Activated CD4-positive, alpha-beta T cell treated with anti-CD3 and anti-CD28 coated beads for 48 hours (primary cell): ENCODE measurements at regions not wholly inside any gene's neighbourhood (a gene's known extent, or its start where the extent isn't known, plus 50 kb on each side); places are given as distances from the start of the nearest gene placed in this dataset.

Source experiments
- DNase-seq: peaks from one replicate; pipeline ENCODE4 v3.0.0-alpha.2; 2020

DNA sequence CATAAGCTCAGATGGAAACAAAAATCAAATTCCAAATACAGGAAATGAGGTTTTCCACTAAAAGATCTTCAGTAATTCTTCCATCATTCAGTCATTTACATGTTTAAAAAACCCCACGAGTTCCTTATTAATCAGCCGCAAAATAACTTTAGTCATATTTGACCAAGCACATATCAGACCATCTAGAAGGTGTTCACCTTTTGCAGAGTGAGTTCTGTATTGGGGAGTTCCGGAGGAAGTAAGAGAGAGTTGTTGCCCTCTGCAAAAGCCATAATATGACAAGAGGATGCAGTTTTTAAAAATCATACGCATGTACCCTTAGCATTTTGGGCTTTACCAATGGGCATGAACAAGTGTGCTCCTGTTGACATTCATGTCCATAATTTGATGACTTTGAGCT lies 61.6 kb downstream of the CCR1 start:
- no peak for DNase-seq

DNA sequence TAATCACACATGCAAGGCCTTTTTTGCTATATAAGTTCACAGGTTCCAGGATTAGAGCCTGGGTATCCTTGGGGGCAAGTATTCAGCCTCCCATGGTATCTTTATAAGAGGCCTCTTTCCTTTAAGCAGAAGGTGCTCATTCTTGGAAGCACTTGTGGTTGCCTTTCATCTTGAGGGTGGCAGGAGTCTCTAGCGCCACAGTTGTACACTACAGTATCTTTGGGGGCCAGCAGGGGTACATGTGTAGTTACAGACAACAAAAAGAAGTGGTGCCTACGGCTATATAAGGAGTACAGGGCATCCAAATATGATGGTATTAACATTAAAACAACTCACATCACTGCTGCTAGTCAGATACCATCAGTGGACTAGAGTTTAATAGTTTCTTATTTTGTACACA lies 62.1 kb downstream of the CCR1 start:
- no peak for DNase-seq

DNA sequence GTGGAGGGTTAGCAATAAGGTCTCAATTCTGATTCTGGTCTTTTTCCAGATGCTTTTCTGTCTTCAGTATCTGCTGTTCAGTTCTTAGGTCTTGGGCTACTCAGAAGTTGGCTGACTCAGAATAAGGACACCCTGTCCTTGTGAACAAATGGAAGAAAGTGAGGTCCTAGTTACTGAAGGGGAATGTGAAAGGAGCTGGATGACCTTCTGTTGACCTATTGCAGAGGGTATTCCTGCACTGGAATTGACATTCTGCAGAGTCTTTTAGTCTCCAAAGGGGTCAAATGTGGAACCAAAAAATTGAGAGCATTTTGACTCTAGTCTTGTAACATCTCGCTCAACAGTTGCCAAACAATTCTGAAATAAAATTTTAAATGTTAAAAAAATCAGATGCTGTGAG lies 63.0 kb downstream of the CCR1 start:
- no peak for DNase-seq

DNA sequence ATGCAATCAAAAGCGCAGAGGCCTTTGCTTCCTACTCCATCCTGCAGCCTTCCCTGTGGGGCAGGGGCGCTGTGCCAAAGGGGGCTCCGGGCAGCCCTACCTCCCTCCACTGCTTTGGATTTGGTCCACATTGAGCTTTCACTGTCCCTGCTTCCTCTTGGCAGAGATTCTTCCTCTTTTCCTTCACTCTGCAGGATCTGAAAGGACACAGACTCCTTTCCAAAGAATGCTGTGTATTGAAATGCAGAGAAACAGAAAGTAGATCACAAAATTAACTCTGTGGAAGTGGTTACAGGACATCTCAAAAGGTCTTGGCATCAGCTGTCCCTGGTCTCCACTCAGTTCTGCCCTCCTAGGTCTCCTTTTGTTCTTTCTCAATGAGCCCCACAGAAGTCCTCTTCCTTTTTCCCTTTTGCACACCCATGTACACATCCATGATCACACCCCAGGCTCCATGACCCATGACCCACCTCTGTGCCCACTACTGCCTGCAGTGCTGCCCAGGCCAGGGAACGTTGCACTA lies 64.1 kb downstream of the CCR1 start:
- DNase-seq, result no peak

DNA sequence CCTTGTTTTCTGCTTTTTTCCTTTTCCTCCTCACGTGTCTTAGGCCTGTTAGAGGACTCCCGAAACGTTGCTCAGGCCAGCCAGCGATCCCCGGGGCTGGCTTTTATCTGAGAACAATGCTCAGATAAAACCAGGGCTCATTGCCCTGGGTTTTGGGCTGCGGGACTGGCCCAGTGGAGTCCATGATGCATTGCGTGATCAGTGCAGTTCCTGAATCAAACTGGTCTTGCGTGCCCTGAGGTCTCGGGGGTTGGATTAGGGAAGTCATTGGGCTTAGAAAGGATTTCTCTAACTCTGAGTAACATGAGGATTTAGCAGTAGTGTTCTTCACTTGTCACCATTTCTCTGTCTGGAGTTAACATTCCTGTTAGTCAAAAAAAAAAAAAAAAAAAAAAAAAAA lies 66.3 kb downstream of the CCR1 start:
- no peak for DNase-seq

DNA sequence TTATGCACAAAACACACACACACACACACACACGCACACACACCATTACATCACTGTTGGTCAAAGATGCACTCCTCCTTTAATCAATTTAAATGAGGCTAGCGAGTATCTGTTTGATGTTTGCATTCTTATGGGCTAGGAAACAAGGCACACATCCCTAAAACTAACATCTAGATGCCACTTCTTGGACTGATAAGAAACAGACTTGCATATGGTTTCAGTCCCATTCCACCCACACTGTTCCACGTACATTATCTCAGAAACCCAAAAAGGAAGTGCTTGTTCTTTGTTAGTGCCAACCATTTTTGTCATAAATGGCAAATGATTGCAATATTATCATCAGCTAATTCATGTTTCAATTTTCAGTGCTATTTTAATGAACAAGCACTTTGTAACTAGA lies 69.5 kb downstream of the CCR1 start:
- DNase-seq, result no peak

DNA sequence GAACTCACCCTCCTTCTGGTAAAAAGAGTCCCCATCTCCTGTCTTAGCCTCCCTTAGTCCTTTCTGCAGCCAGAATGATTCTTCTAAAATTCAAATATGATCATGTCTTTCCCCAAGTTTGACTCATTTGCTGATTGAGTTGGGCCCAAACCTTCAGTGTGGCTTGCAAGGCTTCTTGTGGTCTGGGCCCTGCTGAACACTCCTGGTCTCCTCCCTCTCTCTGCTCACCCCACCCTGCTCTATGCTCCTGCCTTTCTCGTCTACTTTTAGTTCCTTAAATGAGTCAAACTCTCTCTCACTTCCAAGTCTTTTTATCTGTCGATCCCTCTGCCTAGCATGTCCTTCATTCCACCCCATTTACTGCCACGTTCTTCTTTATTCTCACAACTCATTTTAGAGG lies 72.6 kb downstream of the CCR1 start:
- DNase-seq, result no peak

DNA sequence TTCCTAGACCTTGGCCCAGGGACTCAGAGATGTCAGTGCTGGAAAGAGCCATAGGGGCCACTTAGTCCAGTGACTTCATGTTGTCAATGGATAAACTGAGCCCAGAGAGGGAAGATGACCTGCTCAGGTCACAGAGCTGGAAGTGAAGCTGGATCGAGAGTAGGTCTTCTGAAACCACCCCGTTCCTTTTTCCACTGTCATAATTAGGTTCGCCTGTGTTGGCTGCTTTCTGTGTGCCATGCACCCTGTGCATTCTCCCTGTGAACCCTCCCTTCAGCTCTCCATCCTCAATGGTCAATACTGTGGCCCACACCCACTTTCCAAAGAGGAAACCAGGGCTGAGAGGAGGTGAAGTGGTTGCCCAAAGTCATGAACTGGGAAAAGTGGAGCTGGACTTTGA lies 74.8 kb downstream of the CCR1 start:
- DNase-seq, result no peak

DNA sequence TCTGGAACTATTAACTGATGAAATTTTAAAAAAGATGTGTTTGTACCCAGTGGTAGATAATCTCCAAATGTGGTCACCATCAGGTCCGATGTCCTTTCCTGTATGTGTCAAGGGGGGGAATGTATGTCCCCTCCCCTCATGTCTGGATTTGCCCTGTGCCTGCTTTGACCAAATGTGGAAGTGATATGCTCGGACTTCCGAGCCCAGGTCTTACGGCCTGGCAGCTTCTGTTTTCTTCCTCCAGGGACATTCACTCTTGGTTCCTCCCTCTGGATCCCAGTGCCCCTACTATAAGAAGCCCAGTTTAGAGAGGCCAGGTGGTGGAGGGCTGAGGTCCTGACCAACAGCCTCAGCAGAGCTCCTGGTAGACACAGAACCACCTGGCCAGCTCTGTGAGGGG lies 75.5 kb downstream of the CCR1 start:
- no peak for DNase-seq

DNA sequence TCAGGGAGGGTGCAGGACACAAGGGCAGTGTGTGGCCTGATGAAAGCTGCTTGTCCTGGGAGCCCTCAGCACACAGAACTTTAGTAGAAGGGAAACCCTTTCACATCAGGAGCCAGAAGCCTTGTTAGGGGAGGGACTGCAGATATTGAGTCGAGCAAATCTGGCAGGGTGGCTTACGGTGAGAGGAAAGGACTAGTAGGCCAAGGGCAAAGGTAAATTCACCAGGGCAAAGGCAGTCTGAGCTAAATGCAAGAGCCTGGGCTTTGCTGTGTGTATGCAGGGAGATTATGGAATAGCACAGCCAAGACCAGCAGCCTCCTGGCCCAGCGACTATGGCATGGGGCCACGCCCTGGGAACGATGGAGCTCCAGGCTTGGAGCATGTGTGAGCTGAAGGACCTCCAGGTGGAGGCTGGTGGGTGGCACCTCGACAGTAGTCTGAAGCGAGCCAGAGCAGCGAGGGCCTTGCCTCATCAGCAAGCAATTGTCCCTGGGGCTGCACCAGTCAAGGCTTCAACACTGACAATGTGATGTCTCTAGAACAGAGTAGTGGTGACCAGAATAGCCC lies 76.1 kb downstream of the CCR1 start:
- no peak for DNase-seq

DNA sequence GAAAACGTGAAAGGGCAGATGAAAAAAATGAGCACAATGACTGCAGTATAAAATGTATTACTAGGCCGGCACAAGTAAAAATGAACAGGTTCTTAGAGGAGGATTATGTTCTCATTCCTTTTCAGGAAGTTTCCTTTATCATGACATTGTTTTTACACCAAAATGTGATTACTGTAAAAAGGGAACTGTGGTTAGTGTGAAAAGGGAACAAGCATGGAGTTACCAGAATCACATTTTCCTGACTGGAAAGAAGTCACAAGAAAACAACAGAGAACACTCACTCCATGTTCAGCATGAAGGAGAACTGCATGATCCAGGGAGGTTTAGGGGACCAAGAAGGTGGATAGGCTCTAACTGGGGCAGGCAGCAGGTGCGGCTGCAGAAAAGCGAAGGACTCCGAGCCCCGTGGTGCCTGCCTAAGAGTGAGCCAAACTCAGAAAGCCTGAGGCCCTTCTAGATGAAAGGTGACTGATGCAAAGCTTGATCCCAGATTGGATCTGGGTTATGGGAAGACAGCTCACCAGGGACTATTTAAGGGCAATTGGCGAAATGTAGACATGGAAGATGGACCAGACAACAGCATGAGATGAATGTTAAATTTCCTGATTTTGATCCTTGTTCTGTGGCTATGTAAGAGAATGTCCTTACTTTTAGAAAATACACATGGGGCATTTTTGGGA lies 77.3 kb downstream of the CCR1 start:
- no peak for DNase-seq

DNA sequence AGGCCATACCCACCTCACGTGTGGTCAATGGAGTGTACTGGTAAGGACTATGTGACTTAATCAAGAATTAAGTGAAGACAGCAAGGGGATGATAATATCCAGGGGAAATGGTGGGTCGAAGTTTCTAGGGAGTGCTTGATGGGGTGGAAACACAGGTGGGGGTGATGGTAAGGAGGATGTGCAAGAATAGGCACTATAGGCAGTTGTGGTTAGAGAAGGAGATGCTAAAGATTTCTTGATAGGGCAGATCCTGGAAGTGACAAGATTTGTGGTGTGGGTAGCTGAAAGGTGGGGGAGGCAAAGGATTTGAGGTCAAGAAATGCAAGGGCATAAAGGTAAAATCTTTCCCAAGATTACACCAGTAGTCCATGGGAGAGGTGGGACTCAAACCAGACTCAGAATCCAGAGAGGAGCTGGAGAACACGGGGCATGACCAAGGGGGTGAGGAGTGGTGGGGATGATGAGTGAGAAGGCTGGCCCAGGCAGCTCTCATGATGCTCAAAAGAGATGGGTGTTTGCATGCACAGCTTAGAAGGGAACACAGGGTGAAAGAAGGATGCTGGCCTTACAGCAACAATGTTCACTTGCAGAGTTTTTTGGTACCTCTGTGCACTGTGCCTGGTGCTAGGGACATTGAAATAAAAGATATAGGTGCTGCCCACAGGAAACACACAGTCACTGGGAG lies 78.4 kb downstream of the CCR1 start:
- no peak for DNase-seq

DNA sequence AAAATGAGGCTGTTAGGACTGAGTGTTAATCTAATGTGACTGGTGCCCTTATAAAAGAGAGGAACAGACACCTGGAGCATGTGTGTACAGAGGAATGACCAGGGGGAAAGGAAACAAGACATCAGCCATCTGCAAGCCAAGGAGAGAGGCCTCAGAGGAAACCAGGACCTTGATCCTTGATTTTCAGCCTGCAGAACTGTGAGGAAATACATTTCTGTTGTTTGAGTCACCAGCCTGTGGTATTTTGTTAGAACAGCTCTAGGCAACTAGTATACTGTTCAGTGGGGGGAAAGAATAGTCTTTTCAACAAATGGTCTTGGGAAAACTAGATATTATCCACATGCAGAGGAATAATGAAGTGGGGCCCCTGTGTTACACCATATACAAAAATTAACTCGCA lies 80.6 kb downstream of the CCR1 start:
- no peak for DNase-seq

DNA sequence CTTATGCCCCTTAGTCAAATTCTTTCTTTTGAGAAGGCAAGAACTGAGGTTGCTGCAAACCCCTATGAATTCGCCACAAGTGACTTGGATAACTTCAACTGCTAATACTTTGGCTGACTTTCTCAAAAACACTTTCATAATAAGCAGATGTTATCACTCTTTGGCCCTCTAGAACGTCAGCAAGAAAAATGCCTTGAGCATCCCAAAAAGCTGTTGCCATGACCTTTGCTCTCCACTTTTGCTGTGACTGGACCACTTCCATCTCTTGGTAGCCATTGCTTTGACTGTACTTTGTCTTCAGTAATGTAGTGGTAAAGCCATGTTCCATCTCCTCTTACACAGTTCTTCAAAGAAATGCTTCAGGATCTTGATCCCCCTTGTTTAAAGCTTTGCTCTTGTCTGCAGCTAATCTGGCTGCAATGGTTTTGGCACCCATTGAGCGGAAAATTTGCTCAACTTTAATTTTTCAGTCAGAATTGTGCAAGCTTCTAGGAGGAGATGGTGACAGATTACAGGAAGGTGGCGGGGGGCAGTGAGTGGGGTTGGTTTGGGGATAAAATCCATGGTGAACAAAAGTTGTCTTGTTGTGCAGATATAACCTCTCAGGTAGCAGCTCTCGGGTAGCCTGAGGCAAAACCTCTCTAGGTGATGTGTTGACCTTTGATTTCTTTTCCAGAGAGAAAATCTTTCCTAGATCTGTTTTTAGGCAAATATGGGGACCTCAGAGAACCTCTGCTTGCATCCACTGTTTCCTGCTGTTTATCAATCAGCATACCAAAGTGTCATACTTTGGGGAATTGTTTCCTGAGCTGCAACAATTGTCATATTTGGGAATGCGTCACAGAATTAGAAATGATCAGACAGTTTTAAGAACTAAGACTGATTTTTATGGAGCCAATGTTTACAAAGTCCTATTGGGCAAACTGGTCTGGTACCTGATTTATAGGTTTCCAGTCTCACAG lies 83.6 kb downstream of the CCR1 start:
- DNase-seq, result no peak

DNA sequence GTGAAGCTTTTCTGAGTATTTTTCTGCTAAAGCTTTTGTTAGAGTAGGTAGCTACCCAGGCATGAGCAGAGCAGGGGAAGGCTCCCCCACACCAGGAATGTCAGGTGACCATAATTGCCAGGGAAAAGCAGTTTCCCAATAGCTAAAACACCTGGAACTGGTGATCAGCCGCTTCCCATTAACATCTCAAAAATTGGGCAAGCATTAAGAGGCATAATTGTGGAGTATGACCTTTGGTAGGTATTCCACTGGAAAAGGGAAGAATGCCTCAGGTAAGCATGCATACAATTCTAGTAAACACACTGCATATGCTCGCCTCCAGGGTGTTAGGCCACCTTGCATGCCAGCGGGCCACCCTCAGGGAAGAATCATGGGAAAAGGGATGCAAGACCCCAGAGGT lies 84.5 kb downstream of the CCR1 start:
- no peak for DNase-seq

DNA sequence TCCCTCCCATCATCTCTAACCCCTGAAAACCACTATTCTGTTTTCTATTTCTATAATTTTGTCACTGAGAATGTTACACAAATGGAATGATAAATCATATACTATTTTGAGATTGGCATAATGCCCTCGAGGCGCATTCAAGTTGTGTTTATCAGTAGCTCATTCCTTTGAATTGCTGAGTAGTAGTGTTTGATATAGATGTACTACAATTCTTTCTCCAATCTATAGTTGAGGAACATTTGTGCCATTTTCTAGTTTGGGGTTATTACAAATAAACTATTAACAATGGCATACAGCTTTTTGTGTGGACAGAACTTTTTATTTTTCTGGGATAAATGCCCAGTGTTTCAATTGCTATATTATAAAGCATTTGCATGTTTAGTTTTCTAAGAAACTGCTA lies 86.0 kb downstream of the CCR1 start:
- DNase-seq, result no peak

DNA sequence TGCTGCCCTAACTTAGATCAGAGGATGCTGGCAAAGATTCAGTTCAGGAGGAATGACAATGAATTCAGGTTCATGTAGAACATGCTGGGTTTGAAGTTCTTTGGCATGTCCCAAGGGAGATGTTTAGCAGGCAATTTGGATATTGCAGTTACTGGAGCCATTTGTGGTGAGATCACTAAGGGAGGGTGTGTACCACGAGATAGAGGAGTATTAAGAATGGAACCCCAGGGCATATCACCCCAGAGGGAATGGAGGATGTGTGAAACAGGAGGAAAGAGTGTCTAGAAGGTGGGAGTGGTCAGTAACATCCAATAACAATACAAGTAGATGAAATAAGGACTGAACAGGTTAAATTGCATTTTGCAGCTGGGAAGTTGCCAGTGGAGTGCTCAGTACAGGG lies 87.1 kb downstream of the CCR1 start:
- DNase-seq, result no peak

DNA sequence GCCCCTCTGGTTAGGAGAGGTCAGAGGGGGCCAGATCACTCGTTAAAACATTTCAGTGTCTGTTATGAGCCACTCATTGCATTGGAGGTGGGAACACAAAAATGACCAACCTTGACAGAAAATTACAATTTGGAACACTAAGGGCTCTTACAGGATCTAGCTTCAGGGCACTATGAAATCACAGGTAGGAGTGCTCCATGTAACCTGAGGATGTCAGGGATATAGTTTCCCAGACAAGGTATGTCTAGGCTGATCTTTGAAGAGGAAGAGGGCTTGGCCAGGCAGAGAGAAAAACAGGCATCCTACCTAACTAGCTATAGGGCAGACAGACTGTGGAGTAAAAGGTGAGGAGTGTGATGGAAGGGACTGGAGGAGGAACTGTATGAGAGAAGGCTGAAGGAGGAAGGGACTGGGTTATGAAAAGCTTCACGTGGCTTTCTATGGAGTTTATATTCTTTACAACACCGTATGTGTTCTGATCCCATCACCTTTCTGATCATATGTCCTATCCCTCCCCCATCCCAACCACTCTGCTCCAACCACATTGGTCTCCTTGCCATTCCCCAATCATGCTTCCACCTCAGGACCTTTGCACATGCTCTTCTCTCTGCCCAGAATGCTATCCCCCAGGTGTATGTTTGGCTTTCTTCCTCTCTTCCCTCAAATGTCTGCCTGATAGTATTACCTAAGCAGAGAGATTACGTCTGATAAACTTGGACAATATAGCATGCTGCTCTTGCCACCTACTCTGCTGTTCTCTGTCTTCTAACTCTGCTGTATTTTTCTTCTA lies 88.2 kb downstream of the CCR1 start:
- DNase-seq, result no peak

DNA sequence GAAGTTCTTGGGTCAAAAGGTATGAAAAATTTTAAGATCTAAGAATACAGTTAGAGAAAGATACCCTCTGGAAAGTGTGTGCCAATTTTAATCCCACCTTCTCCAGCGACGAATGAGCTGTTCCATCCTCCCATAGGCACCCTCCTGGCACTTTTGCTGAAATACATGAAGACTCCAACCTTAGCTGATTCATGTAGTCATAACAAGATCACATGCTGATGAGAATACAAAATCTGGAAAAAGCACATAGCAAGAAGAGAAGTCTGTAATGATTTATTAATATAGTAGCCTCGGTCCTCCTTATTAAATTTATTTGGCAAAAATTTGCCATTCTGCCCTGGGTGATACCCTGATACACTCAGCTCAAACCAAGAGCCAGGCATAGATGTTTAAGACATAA lies 88.9 kb downstream of the CCR1 start:
- DNase-seq, result no peak

DNA sequence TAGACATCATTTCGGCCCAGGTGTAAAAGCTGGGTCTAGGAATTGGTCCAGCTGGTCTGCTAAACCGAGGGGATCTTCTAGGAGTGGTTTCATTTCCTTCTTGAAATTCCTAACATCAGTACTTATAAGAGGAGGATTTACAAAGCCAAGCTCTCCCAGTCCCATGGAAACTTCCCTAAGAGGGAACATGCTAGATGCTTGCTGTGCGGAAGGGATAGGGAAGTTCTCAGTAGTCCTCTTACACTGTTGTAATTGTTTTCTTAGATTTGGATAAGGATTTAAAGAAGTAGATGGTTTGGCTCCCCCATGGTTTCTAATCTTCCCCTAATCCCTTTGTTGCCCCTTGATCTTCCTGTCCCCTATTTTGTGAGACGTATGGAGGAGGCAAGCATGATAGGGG lies 89.7 kb upstream of the XCR1 start:
- no peak for DNase-seq

DNA sequence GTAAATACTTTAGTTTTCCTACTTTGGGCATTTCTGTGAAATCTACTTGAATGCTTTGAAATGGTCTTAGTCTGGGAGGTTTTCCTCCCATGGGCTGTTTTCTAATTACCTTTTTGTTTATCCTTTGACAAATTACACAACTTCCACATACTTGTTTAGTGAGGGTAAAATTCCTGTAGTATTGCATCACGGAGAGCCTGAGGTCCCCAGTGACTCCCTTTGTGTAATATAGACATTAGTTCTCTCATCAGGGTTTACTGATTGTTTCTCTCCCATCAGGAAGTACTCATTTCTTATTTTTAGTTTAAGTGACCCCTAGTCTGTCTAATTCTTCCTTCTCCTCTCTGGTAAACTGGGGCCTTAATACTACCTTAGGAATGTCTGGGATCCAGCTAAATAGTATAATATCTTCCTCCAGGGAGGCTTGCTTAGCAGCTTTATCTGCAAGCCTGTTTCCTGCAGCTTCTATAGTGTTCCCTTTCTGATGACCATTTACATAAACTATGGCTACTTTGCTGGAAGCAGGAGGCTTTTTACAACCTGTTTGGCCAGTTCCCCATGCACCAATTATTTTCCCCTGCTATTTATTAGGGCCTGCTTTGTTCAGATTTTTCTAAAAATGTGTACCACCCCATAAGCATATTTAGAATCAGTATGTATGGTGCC lies 87.2 kb upstream of the XCR1 start:
- no peak for DNase-seq

DNA sequence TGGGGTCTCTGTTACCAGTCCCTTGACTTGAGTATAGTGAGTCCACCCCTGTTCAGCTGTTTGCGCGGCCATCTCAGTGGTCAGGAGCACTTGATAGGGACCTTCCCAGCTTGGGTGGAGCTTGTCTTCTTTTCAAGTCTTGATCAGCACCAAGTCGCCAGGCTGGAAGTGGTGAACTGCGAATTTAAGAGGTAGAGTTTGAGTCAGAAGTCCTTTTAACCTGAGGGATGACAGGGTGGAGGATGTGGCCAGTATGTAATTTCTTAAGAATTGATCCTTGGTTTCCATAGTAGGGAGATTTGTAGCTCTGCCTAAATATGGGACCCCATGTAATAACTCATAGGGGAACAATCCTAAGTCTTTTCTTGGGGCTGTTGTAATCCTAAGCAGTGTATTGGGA lies 86.3 kb upstream of the XCR1 start:
- no peak for DNase-seq
